Gastrocnemius medialis (tissue), 4 donors: ENCODE measurements at regions not wholly inside any gene's neighbourhood (a gene's known extent, or its start where the extent isn't known, plus 50 kb on each side); places are given as distances from the start of the nearest gene placed in this dataset.

Experiments
- POLR2A ChIP-seq, 2 donors: fragments of 450-650 bp; IDR thresholded peaks; one replicate each; pipeline ENCODE4 v1.6.1; 2017; ENCODE audit warnings: antibody characterized with exemption in 2 of 2, mild to moderate bottlenecking in 2 of 2, moderate library complexity in 2 of 2
- TF ChIP-seq, protein P1 (sequence below), 5 experiments: fragments of 450-650 bp in 3 of 5; fragments of 200-600 bp in 2 of 5; sonication (generic) in 2 of 5; IDR thresholded peaks in 4 of 5; conservative IDR thresholded peaks in 1 of 5; 1 replicate in 4 of 5; 2 replicates in 1 of 5; pipeline ENCODE4 v1.5.1; 2016 to 2019; ENCODE audit warnings: antibody characterized with exemption in 5 of 5, mild to moderate bottlenecking in 3 of 5, moderate library complexity in 3 of 5

GRCh38 chr13:81048026-81048461 is 707.1 kb upstream of the SPRY2 start:
- TF ChIP-seq POLR2A (IDR thresholded peaks at IDR 0.05) = no peak
- TF ChIP-seq, protein P1, sequence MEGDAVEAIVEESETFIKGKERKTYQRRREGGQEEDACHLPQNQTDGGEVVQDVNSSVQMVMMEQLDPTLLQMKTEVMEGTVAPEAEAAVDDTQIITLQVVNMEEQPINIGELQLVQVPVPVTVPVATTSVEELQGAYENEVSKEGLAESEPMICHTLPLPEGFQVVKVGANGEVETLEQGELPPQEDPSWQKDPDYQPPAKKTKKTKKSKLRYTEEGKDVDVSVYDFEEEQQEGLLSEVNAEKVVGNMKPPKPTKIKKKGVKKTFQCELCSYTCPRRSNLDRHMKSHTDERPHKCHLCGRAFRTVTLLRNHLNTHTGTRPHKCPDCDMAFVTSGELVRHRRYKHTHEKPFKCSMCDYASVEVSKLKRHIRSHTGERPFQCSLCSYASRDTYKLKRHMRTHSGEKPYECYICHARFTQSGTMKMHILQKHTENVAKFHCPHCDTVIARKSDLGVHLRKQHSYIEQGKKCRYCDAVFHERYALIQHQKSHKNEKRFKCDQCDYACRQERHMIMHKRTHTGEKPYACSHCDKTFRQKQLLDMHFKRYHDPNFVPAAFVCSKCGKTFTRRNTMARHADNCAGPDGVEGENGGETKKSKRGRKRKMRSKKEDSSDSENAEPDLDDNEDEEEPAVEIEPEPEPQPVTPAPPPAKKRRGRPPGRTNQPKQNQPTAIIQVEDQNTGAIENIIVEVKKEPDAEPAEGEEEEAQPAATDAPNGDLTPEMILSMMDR (IDR thresholded peaks at IDR 0.05 in 4 of 5, conservative IDR thresholded peaks at IDR 0.05 in 1 of 5) = no peak
